Ishikawa (cell line): ENCODE measurements at regions not wholly inside any gene's neighbourhood (a gene's known extent, or its start where the extent isn't known, plus 50 kb on each side); places are given as distances from the start of the nearest gene placed in this dataset.

Source experiments
- CEBPB ChIP-seq: IDR thresholded peaks from 2 replicates; pipeline ENCODE4 v1.6.1; 2012
- EGR1 ChIP-seq: IDR thresholded peaks from 2 replicates; pipeline ENCODE4 v1.6.1; 2012
- EP300 ChIP-seq: IDR thresholded peaks from 2 replicates; pipeline ENCODE4 v1.6.1; 2012; ENCODE audit warnings: borderline replicate concordance
- MAX ChIP-seq: IDR thresholded peaks from 2 replicates; pipeline ENCODE4 v1.6.1; 2012
- NFIC ChIP-seq: IDR thresholded peaks from 2 replicates; pipeline ENCODE4 v1.6.1; 2012
- RAD21 ChIP-seq: IDR thresholded peaks from 2 replicates; pipeline ENCODE4 v1.6.1; 2012; ENCODE audit warnings: low read depth
- REST ChIP-seq: IDR thresholded peaks from 2 replicates; pipeline ENCODE4 v1.6.1; 2012; ENCODE audit warnings: low read depth, mild to moderate bottlenecking
- TAF1 ChIP-seq: IDR thresholded peaks from 2 replicates; pipeline ENCODE4 v1.6.1; 2012; ENCODE audit warnings: low read depth, mild to moderate bottlenecking
- TEAD4 ChIP-seq: IDR thresholded peaks from 2 replicates; pipeline ENCODE4 v1.6.1; 2012
- USF1 ChIP-seq: IDR thresholded peaks from 2 replicates; pipeline ENCODE4 v1.6.1; 2012
- YY1 ChIP-seq: IDR thresholded peaks from 2 replicates; pipeline ENCODE4 v1.6.1; 2012; ENCODE audit warnings: low read depth
- ZBTB7A ChIP-seq: IDR thresholded peaks from 2 replicates; pipeline ENCODE4 v1.6.1; 2012; ENCODE audit warnings: low read depth

- TF ChIP-seq RAD21 (no peak), MAX (no peak), EP300 (no peak), EGR1 (no peak), TAF1 (no peak), USF1 (no peak), REST (no peak), CEBPB (no peak), ZBTB7A (no peak), YY1 (no peak), NFIC (no peak), TEAD4 (no peak)
These were observed 93.9 kb upstream of the GPM6A start for GRCh38 chr4:175905925-175906324.
